Prostate gland (tissue), 2 donors: ENCODE measurements at regions not wholly inside any gene's neighbourhood (a gene's known extent, or its start where the extent isn't known, plus 50 kb on each side); places are given as distances from the start of the nearest gene placed in this dataset.

ENCODE experiments used
- DNase-seq: peaks from one replicate; pipeline ENCODE4 v3.0.0-alpha.2; 2019; ENCODE audit warnings: low spot score
- H3K27ac ChIP-seq, 2 donors: fragments of 200-600 bp; sonication (generic); 2 replicates each; pipeline ENCODE4 v1.5.1; 2017 to 2019
- H3K27me3 ChIP-seq: fragments of 200-600 bp; sonication (generic); replicated peaks from 2 replicates; pipeline ENCODE4 v1.5.1; 2019; ENCODE audit not compliant: insufficient read depth
- H3K36me3 ChIP-seq, 2 donors: fragments of 200-600 bp; sonication (generic); 1 replicate in 1 of 2; 2 replicates in 1 of 2; pipeline versions ENCODE4 v1.5.1 to v1.8.1; 2017 to 2019
- H3K4me1 ChIP-seq: fragments of 200-600 bp; sonication (generic); replicated peaks from 2 replicates; pipeline ENCODE4 v1.5.1; 2019
- H3K4me3 ChIP-seq, 2 donors: fragments of 200-600 bp; sonication (generic); 2 replicates each; pipeline ENCODE4 v1.5.1; 2017 to 2019
- H3K9me3 ChIP-seq: fragments of 200-600 bp; sonication (generic); 2 replicates; pipeline ENCODE4 v1.5.1; 2017
- POLR2A ChIP-seq: fragments of 450-650 bp; IDR thresholded peaks from one replicate; pipeline ENCODE4 v1.6.1; 2016; ENCODE audit warnings: antibody characterized with exemption, mild to moderate bottlenecking
- POLR2AphosphoS5 ChIP-seq: sonication (generic); formaldehyde crosslinking; IDR thresholded peaks from one replicate; pipeline ENCODE4 v1.6.1; 2017; ENCODE audit warnings: antibody characterized with exemption
- WGBS: methylation state at CpG from one replicate; pipeline ENCODE4 v1.1.5; 2018; 5-methylcytosine and 5-hydroxymethylcytosine counted together
- intact Hi-C: fragments of 100-400 bp; cut with DNase I; formaldehyde crosslinking; loops from one replicate; pipeline ENCODE4 v1.14.2; 2022
- TF ChIP-seq, protein P1 (sequence below), 4 experiments: fragments of 200-600 bp in 2 of 4; fragments of 450-650 bp in 2 of 4; sonication (generic) in 2 of 4; IDR thresholded peaks; 1 replicate in 3 of 4; 2 replicates in 1 of 4; pipeline ENCODE4 v1.5.1; 2016 to 2019; ENCODE audit warnings: antibody characterized with exemption in 4 of 4, mild to moderate bottlenecking in 2 of 4, moderate library complexity in 2 of 4

DNA sequence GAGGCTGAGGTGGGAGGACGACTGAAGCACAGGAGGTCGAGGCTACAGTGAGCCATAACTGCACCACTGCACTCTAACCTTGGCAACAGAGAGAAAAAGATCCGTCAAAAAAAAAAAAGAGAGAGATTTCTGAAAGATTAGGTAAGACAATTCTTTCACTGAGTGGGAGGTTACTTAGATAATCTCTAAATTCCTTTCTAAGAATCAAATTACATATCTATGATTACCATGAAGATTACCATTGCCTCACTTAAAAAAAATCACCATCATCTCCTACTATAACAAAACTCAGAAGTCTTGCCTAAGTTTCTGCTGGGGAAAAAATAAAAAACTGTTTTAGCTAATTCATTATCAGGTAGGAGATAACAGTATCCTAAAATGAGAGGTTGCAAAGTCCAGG is 366.7 kb downstream of the DUSP6 start:
- 64% methylated on average over 3 of the region's 3 CpGs for WGBS
- Histone ChIP-seq H3K27me3 (no peaks in the 10 kb centered on the region), H3K4me1 (no peaks in the 10 kb centered on the region), H3K36me3 (no peaks in the 10 kb centered on the region), H3K4me3 (no peak overlapping the region), H3K9me3 (no peaks in the 10 kb centered on the region), H3K27ac (no peak overlapping the region)
- DNase-seq, result no peak
- TF ChIP-seq, protein P1, sequence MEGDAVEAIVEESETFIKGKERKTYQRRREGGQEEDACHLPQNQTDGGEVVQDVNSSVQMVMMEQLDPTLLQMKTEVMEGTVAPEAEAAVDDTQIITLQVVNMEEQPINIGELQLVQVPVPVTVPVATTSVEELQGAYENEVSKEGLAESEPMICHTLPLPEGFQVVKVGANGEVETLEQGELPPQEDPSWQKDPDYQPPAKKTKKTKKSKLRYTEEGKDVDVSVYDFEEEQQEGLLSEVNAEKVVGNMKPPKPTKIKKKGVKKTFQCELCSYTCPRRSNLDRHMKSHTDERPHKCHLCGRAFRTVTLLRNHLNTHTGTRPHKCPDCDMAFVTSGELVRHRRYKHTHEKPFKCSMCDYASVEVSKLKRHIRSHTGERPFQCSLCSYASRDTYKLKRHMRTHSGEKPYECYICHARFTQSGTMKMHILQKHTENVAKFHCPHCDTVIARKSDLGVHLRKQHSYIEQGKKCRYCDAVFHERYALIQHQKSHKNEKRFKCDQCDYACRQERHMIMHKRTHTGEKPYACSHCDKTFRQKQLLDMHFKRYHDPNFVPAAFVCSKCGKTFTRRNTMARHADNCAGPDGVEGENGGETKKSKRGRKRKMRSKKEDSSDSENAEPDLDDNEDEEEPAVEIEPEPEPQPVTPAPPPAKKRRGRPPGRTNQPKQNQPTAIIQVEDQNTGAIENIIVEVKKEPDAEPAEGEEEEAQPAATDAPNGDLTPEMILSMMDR (IDR thresholded peaks at IDR 0.05), result no peak
- TF ChIP-seq POLR2AphosphoS5 (no peak), POLR2A (no peak)
- intact Hi-C loops, result no loop called here

DNA sequence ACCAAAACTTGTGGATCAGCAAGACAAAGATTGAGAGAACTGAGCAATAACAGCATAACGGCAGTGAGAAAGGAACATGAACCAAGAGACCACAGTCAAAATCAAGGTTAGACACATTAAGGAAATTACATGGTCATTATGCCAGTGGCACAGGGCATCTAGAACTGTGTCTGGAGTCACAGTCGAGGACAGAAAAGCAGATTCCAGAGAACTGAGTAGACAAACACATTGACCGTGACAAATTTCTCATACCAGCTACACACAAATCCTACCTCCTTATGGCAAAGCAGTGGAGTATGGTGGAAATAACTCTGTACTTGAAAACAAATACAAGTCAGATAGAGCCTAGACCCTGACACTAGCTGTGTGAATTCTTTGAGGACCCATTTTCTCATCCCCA is 367.3 kb downstream of the DUSP6 start:
- intact Hi-C loops, result no loop called here
- H3K27ac ChIP-seq, result no peak overlapping the region
- H3K9me3 ChIP-seq, result no peaks in the 10 kb centered on the region
- no peaks in the 10 kb centered on the region for H3K4me1 ChIP-seq
- no peak for DNase-seq
- TF ChIP-seq POLR2A (no peak), POLR2AphosphoS5 (no peak)
- TF ChIP-seq, protein P1 (IDR thresholded peaks at IDR 0.05), result no peak
- 95% methylated on average over 3 of the region's 3 CpGs for WGBS
- no peak overlapping the region for H3K4me3 ChIP-seq
- H3K36me3 ChIP-seq, result no peaks in the 10 kb centered on the region
- H3K27me3 ChIP-seq, result no peaks in the 10 kb centered on the region

DNA sequence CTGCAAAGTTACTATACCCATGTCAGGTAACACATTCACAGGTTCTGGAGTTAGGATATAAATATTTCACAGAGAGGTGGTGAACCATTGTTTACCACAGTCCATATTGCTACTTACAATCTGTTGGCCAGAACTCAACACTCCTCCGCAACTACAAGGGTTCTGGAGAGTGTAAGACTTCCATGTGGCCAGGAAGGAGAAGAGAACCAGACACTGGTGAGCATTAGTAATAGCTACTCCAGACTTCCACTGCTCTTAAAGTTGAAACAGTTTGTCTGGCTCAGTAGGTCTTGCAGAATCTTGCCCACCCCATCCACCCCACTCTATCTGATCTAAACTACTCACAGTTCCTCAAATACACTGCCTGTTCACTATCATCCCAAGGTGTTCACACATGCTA is 369.6 kb downstream of the DUSP6 start:
- 88% methylated on average over 1 of the region's 1 CpG for WGBS
- intact Hi-C loops, result no loop called here

DNA sequence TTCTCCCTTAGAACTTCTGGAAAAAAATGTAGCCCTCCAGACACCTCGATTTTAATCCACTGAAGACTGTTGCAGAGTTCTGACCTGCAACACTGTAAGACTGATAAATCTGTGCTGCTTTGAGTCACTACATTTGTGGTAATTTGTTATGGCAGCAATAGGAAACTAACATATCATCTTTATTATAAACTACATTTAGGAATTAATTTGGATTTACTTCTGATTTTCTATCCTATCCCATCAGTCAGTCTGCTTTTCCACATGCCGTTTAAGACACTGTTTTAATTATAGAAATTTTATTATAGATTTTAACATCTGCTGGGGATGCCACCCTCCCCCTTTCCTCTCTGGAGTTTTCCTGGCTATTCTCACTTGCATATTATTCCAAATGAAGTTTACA is 375.2 kb downstream of the DUSP6 start:
- 67% methylated on average over 2 of the region's 2 CpGs for WGBS

More for the DNA sequence above, 369.6 kb downstream of the DUSP6 start:
- Histone ChIP-seq H3K4me1 (no peaks in the 10 kb centered on the region), H3K27me3 (no peaks in the 10 kb centered on the region), H3K9me3 (no peaks in the 10 kb centered on the region), H3K4me3 (no peak overlapping the region), H3K36me3 (no peaks in the 10 kb centered on the region), H3K27ac (no peak overlapping the region)
- no peak for TF ChIP-seq POLR2AphosphoS5
- no peak for TF ChIP-seq POLR2A
- TF ChIP-seq, protein P1 (IDR thresholded peaks at IDR 0.05), result no peak
- DNase-seq, result no peak

DNA sequence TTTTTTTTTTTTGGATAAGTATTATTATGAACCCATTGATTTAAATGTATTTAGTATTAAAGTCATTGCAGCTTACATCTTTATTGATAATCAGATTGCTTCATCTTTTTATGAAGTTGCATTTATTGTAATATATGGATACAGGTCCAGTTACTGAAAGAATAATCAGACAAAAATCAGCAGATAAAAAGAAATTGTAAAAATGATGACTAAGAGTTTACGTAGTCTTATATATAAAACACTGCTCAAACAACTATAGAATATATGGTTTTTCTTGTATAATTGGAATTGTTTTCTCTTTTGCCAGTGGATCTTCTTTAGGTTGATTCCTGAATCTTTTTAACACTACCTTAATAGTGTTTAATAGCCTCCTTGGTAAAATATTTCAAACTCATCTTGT is 378.3 kb downstream of the DUSP6 start:
- H3K27me3 ChIP-seq, result no peaks in the 10 kb centered on the region
- 88% methylated on average over 1 of the region's 1 CpG for WGBS
- no peaks in the 10 kb centered on the region for H3K9me3 ChIP-seq
- DNase-seq, result no peak
- H3K36me3 ChIP-seq, result no peaks in the 10 kb centered on the region
- H3K4me3 ChIP-seq, result no peak overlapping the region
- H3K4me1 ChIP-seq, result no peaks in the 10 kb centered on the region
- intact Hi-C loops, result no loop called here
- TF ChIP-seq, protein P1 (IDR thresholded peaks at IDR 0.05), result no peak
- TF ChIP-seq POLR2A (no peak), POLR2AphosphoS5 (no peak)
- H3K27ac ChIP-seq, result no peak overlapping the region

More for the DNA sequence above, 375.2 kb downstream of the DUSP6 start:
- no peaks in the 10 kb centered on the region for H3K27me3 ChIP-seq
- intact Hi-C loops, result no loop called here
- H3K4me1 ChIP-seq, result no peaks in the 10 kb centered on the region
- no peak overlapping the region for H3K27ac ChIP-seq
- no peak overlapping the region for H3K4me3 ChIP-seq
- DNase-seq, result no peak
- H3K9me3 ChIP-seq, result no peaks in the 10 kb centered on the region
- H3K36me3 ChIP-seq, result no peaks in the 10 kb centered on the region
- TF ChIP-seq POLR2A (no peak), POLR2AphosphoS5 (no peak)
- TF ChIP-seq, protein P1 (IDR thresholded peaks at IDR 0.05), result no peak
